ENCODE measurements at regions not wholly inside any gene's neighbourhood (a gene's known extent, or its start where the extent isn't known, plus 50 kb on each side); places are given as distances from the start of the nearest gene placed in this dataset.

DNA sequence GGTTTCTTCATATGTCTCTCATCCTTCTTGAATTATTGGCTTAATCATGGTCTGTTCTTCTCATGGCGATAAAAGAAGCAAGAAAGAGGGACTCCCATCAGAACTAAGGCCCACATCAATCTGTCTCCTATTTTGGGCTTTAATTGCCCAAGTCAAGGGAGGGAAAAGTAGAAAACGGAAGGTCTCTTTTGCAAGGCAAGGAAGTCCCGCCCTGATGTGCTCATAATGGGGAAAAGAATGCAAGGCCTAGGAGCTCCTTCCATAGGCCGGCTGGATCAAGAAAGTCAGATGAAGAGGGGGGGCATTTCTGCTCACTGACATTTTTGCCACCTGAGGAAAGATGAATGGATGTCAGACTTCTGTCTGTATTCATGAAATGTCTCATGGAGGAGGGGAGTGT, 127.7 kb upstream of the RPS6KA3 start:
- H4K20me1 ChIP-seq (ENCODE audit: insufficient read depth), result no peaks in the 10 kb centered on the region
- no peaks in the 10 kb centered on the region for H3K9me2 ChIP-seq (ENCODE audit: insufficient read depth)
- CTCF ChIA-PET, result interaction anchor here (0.6 kb wide), 1 partner anchor 103 kb away, joined by 4 read pairs; no protein-coding TSS in a partner anchor
- H3K9me3 ChIP-seq (ENCODE audit: insufficient read depth, low read depth), result no peaks in the 10 kb centered on the region
- no peaks in the 10 kb centered on the region for H3K27me3 ChIP-seq (ENCODE audit: insufficient read depth, low read depth)
- no peaks in the 10 kb centered on the region for H3K36me3 ChIP-seq (ENCODE audit: low read depth)
- peaks cover 15% of the 10 kb centered on the region for H3K4me1 ChIP-seq (replicated peaks; ENCODE audit: insufficient read depth)
- H3K79me2 ChIP-seq (ENCODE audit: low read depth), result no peaks in the 10 kb centered on the region
- H2AFZ ChIP-seq, result no peak overlapping the region
- no peak for DNase-seq
- BruUV-seq (replicated peaks), result no TSS peak
- POLR2A ChIA-PET (ENCODE audit: unreplicated experiment), result no interaction called here
- TF ChIP-seq EZH2 (IDR thresholded peaks at IDR 0.05; ENCODE audit: low read depth), result no peak
- H3K27ac ChIP-seq, result no peak overlapping the region
- intact Hi-C loops (cut with micrococcal nuclease; ENCODE audit: unreplicated experiment), result no loop called here
- H3K4me3 ChIP-seq, result no peak overlapping the region
- peak overlapping the region; percentile 11; the same call in 1 of the 2 replicates for H3K4me2 ChIP-seq
- H3F3A ChIP-seq (ENCODE audit: insufficient read depth, low read depth), result no peaks in the 10 kb centered on the region

DNA sequence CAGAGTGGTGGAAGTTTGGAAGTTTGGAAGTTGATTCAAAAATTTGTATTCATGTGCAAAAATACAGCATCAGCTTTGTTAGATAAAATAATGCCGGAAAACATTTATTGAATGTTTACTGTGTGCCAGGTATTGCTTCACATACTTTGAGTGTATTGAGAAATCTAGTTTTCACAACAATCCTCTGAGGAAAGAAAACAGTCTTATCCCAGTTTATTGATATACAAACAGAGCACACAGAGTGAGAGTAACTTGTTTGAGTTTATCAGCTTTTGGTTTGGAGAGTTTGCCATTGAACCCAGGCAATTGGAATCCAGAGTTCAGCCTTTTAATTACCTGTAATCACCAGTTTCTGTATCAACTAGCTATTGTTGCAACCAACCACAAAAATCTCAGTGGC, 127.2 kb upstream of the RPS6KA3 start:
- POLR2A ChIA-PET (ENCODE audit: unreplicated experiment), result no interaction called here

DNA sequence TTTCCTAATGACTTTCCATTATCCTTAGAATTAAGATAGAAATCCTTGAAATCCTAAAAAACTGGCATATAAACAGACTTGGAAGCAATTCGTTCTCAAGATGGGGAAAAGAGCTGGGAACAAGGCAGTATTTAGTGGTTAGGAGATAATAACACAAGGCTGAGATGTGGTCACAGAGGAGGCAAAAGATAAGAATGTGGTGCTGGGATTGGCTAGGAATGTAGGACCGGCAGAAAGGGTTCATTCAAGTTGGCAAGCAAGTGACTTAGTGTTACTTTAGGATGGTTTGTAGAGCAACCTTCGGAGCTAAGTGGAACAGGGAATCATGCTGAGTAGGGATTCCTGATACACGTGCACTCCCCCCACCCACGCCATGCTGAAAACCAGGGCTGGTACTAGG, 121.9 kb upstream of the RPS6KA3 start:
- H3K36me3 ChIP-seq (ENCODE audit: low read depth), result no peaks in the 10 kb centered on the region
- POLR2A ChIA-PET (ENCODE audit: unreplicated experiment), result no interaction called here
- H3F3A ChIP-seq (ENCODE audit: insufficient read depth, low read depth), result no peaks in the 10 kb centered on the region
- H3K27me3 ChIP-seq (ENCODE audit: insufficient read depth, low read depth), result no peaks in the 10 kb centered on the region
- BruUV-seq (replicated peaks), result no TSS peak
- H3K4me3 ChIP-seq, result no peak overlapping the region
- TF ChIP-seq CTCF (conservative IDR thresholded peaks at IDR 0.05) (no peak), EZH2 (IDR thresholded peaks at IDR 0.05; ENCODE audit: low read depth) (no peak)
- H2AFZ ChIP-seq, result no peak overlapping the region
- no peak overlapping the region for H3K4me2 ChIP-seq
- H3K27ac ChIP-seq, result no peak overlapping the region
- no peak for DNase-seq
- intact Hi-C loops (cut with micrococcal nuclease; ENCODE audit: unreplicated experiment), result no loop called here
- no peaks in the 10 kb centered on the region for H3K79me2 ChIP-seq (ENCODE audit: low read depth)
- no peaks in the 10 kb centered on the region for H3K9me3 ChIP-seq (ENCODE audit: insufficient read depth, low read depth)
- CTCF ChIA-PET, result no interaction called here
- H3K9me2 ChIP-seq (ENCODE audit: insufficient read depth), result no peaks in the 10 kb centered on the region
- H3K4me1 ChIP-seq (replicated peaks; ENCODE audit: insufficient read depth), result peaks cover 3% of the 10 kb centered on the region
- H4K20me1 ChIP-seq (ENCODE audit: insufficient read depth), result no peaks in the 10 kb centered on the region

More for the DNA sequence above, 127.2 kb upstream of the RPS6KA3 start:
- TF ChIP-seq CTCF (conservative IDR thresholded peaks at IDR 0.05) (no peak), EZH2 (IDR thresholded peaks at IDR 0.05; ENCODE audit: low read depth) (no peak)
- intact Hi-C loops (cut with micrococcal nuclease; ENCODE audit: unreplicated experiment), result no loop called here
- H3K4me2 ChIP-seq, result peak overlapping the region; percentile 11; the same call in 1 of the 2 replicates
- no peaks in the 10 kb centered on the region for H3K9me3 ChIP-seq (ENCODE audit: insufficient read depth, low read depth)
- peak in 1 of 2 experiments; percentile 48 for DNase-seq
- H2AFZ ChIP-seq, result no peak overlapping the region
- H3K4me1 ChIP-seq (replicated peaks; ENCODE audit: insufficient read depth), result peaks cover 15% of the 10 kb centered on the region
- no peaks in the 10 kb centered on the region for H3K27me3 ChIP-seq (ENCODE audit: insufficient read depth, low read depth)
- H4K20me1 ChIP-seq (ENCODE audit: insufficient read depth), result no peaks in the 10 kb centered on the region
- BruUV-seq (replicated peaks), result no TSS peak
- H3K27ac ChIP-seq, result no peak overlapping the region
- no peaks in the 10 kb centered on the region for H3K36me3 ChIP-seq (ENCODE audit: low read depth)
- H3K79me2 ChIP-seq (ENCODE audit: low read depth), result no peaks in the 10 kb centered on the region
- no peaks in the 10 kb centered on the region for H3F3A ChIP-seq (ENCODE audit: insufficient read depth, low read depth)
- CTCF ChIA-PET, result no interaction called here
- no peaks in the 10 kb centered on the region for H3K9me2 ChIP-seq (ENCODE audit: insufficient read depth)
- H3K4me3 ChIP-seq, result no peak overlapping the region

DNA sequence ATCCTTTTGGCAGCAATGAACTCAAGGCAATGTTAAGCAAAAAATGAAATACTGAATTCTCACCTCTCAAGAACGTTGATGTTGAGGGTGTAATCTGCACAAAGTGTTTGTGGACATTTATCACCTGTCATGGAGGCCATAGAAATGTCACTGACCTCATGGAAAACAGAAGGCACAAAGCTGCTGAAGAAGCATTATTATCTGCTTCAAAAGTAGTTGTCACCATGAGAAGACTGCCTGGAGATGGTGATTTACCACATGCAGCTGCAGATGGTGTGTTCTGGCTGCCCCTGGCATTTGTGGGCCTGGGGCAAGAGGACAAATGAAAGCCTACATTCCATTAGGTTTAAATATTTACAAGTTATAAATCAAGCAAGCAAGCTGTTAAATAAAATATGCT, 116.8 kb upstream of the RPS6KA3 start:
- Histone ChIP-seq H4K20me1 (ENCODE audit: insufficient read depth) (no peaks in the 10 kb centered on the region), H2AFZ (no peak overlapping the region), H3K27ac (no peak overlapping the region), H3K4me3 (no peak overlapping the region), H3K9me2 (ENCODE audit: insufficient read depth) (no peaks in the 10 kb centered on the region), H3F3A (ENCODE audit: insufficient read depth, low read depth) (peaks cover 2% of the 10 kb centered on the region; the same call in 1 of the 2 replicates), H3K4me1 (replicated peaks; ENCODE audit: insufficient read depth) (peaks cover 17% of the 10 kb centered on the region), H3K4me2 (no peak overlapping the region), H3K27me3 (ENCODE audit: insufficient read depth, low read depth) (no peaks in the 10 kb centered on the region), H3K79me2 (ENCODE audit: low read depth) (no peaks in the 10 kb centered on the region), H3K36me3 (ENCODE audit: low read depth) (no peaks in the 10 kb centered on the region), H3K9me3 (ENCODE audit: insufficient read depth, low read depth) (no peaks in the 10 kb centered on the region)
- intact Hi-C loops (cut with micrococcal nuclease; ENCODE audit: unreplicated experiment), result no loop called here
- DNase-seq, result no peak
- no peak for TF ChIP-seq CTCF (conservative IDR thresholded peaks at IDR 0.05)
- TF ChIP-seq EZH2 (IDR thresholded peaks at IDR 0.05; ENCODE audit: low read depth), result no peak
- ChIA-PET POLR2A (ENCODE audit: unreplicated experiment) (no interaction called here), CTCF (no interaction called here)
- BruUV-seq (replicated peaks), result no TSS peak

All from PC-9 (cell line).